ENCODE measurements at regions not wholly inside any gene's neighbourhood (a gene's known extent, or its start where the extent isn't known, plus 50 kb on each side); places are given as distances from the start of the nearest gene placed in this dataset.

- no peak for DNase-seq
Observed at GRCh38 chr12:24463375-24463774, 485.5 kb downstream of the BCAT1 start.

GRCh38 chr12:24462946-24463345 lies 486.0 kb downstream of the BCAT1 start:
- DNase-seq: no peak

- no peak for DNase-seq
Observed at GRCh38 chr12:24460506-24460905, 488.4 kb downstream of the BCAT1 start.

GRCh38 chr12:24460099-24460498 lies 488.8 kb downstream of the BCAT1 start:
- DNase-seq: no peak

GRCh38 chr12:24455811-24456210 lies 493.1 kb downstream of the BCAT1 start:
- DNase-seq: no peak

GRCh38 chr12:24447678-24448077 lies 498.2 kb upstream of the SOX5 start:
- DNase-seq: no peak

- DNase-seq: no peak
Observed at GRCh38 chr12:24446287-24446686, 496.8 kb upstream of the SOX5 start.

- DNase-seq: no peak
Observed at GRCh38 chr12:24444634-24445033, 495.2 kb upstream of the SOX5 start.

- no peak for DNase-seq
Observed at GRCh38 chr12:24441458-24441857, 492.0 kb upstream of the SOX5 start.

GRCh38 chr12:24436667-24437066 lies 487.2 kb upstream of the SOX5 start:
- no peak for DNase-seq

- no peak for DNase-seq
Observed at GRCh38 chr12:24431872-24432271, 482.4 kb upstream of the SOX5 start.

GRCh38 chr12:24427776-24428175 lies 478.3 kb upstream of the SOX5 start:
- DNase-seq: no peak

- no peak for DNase-seq
Observed at GRCh38 chr12:24425601-24425970, 476.1 kb upstream of the SOX5 start.

GRCh38 chr12:24424889-24425600 lies 475.6 kb upstream of the SOX5 start:
- no peak for DNase-seq

- DNase-seq: no peak
Observed at GRCh38 chr12:24424376-24424775, 474.9 kb upstream of the SOX5 start.

- DNase-seq: no peak
Observed at GRCh38 chr12:24423611-24424010, 474.1 kb upstream of the SOX5 start.

GRCh38 chr12:24421759-24422158 lies 472.3 kb upstream of the SOX5 start:
- no peak for DNase-seq

GRCh38 chr12:24418157-24418556 lies 468.7 kb upstream of the SOX5 start:
- no peak for DNase-seq

GRCh38 chr12:24416423-24417109 lies 467.1 kb upstream of the SOX5 start:
- DNase-seq: no peak

GRCh38 chr12:24415934-24416333 lies 466.5 kb upstream of the SOX5 start:
- no peak for DNase-seq

GRCh38 chr12:24414480-24414879 lies 465.0 kb upstream of the SOX5 start:
- peak in 1 of 2 donors; percentile 0 for DNase-seq

GRCh38 chr12:24411948-24412347 lies 462.5 kb upstream of the SOX5 start:
- no peak for DNase-seq

GRCh38 chr12:24409868-24410267 lies 460.4 kb upstream of the SOX5 start:
- no peak for DNase-seq

GRCh38 chr12:24408305-24408704 lies 458.8 kb upstream of the SOX5 start:
- no peak for DNase-seq

- no peak for DNase-seq
Observed at GRCh38 chr12:24407884-24408283, 458.4 kb upstream of the SOX5 start.

Data from inflammatory macrophage treated with lipopolysaccharide for 1 hour (primary cell).